MM.1S (cell line): ENCODE measurements at regions not wholly inside any gene's neighbourhood (a gene's known extent, or its start where the extent isn't known, plus 50 kb on each side); places are given as distances from the start of the nearest gene placed in this dataset.

ENCODE experiments used
- DNase-seq: peaks from one replicate; pipeline ENCODE4 v3.0.0-alpha.2; 2015
- H2AFZ ChIP-seq: fragments of 300-600 bp; sonication (generic); 2 replicates; pipeline ENCODE4 v1.6.0; 2016; ENCODE audit warnings: antibody characterized with exemption, low read length
- H3F3A ChIP-seq: fragments of 300-600 bp; sonication (generic); 2 replicates; pipeline ENCODE4 v1.6.1; 2016; ENCODE audit warnings: mild to moderate bottlenecking, antibody characterized with exemption, low read length, moderate library complexity, mixed read lengths; ENCODE audit not compliant: insufficient read depth
- H3K27ac ChIP-seq: fragments of 300-600 bp; sonication (generic); 2 replicates; pipeline ENCODE4 v1.5.1; 2016; ENCODE audit warnings: mild to moderate bottlenecking, low read length
- H3K27me3 ChIP-seq: fragments of 300-600 bp; sonication (generic); replicated peaks from 2 replicates; pipeline ENCODE4 v1.6.0; 2016; ENCODE audit warnings: low read length; ENCODE audit not compliant: insufficient read depth
- H3K36me3 ChIP-seq: fragments of 300-600 bp; sonication (generic); replicated peaks from 2 replicates; pipeline ENCODE4 v1.6.1; 2016; ENCODE audit warnings: mild to moderate bottlenecking, low read length, mixed read lengths; ENCODE audit not compliant: insufficient read depth
- H3K4me1 ChIP-seq: fragments of 300-600 bp; sonication (generic); 2 replicates; pipeline ENCODE4 v1.6.1; 2016; ENCODE audit warnings: low read length, mixed read lengths
- H3K4me2 ChIP-seq: fragments of 300-600 bp; sonication (generic); 2 replicates; pipeline ENCODE4 v1.6.0; 2016; ENCODE audit warnings: low read depth, low read length
- H3K4me3 ChIP-seq: fragments of 300-600 bp; sonication (generic); 2 replicates; pipeline ENCODE4 v1.5.1; 2016; ENCODE audit warnings: low read length, mixed read lengths
- H3K79me2 ChIP-seq: fragments of 300-600 bp; sonication (generic); 2 replicates; pipeline ENCODE4 v1.6.1; 2016; ENCODE audit warnings: mixed run types, low read length, mixed read lengths
- H3K9ac ChIP-seq: fragments of 300-600 bp; sonication (generic); 2 replicates; pipeline ENCODE4 v1.6.1; 2016; ENCODE audit warnings: low read length, mixed read lengths
- H3K9me2 ChIP-seq: fragments of 300-600 bp; sonication (generic); replicated peaks from 2 replicates; pipeline ENCODE4 v1.6.1; 2016; ENCODE audit warnings: mild to moderate bottlenecking, low read length, mixed read lengths; ENCODE audit not compliant: insufficient read depth
- H3K9me3 ChIP-seq: fragments of 300-600 bp; sonication (generic); replicated peaks from 2 replicates; pipeline ENCODE4 v1.6.1; 2016; ENCODE audit warnings: mild to moderate bottlenecking, low read length, mixed read lengths; ENCODE audit not compliant: insufficient read depth
- H4K20me1 ChIP-seq: fragments of 300-600 bp; sonication (generic); 2 replicates; pipeline ENCODE4 v1.6.1; 2016; ENCODE audit warnings: mild to moderate bottlenecking, low read length, moderate library complexity, mixed read lengths; ENCODE audit not compliant: insufficient read depth
- EZH2 ChIP-seq: fragments of 300-600 bp; sonication (generic); optimal IDR thresholded peaks from 2 replicates; pipeline ENCODE3; 2017; ENCODE audit warnings: low read depth, mild to moderate bottlenecking, antibody characterized with exemption, low read length, mixed read lengths
- EZH2phosphoT487 ChIP-seq: fragments of 300-600 bp; sonication (generic); IDR thresholded peaks from 2 replicates; pipeline ENCODE4 v1.6.1; 2018; ENCODE audit warnings: antibody characterized with exemption, low read length
- TF ChIP-seq, protein P1 (sequence below): fragments of 300-600 bp; sonication (generic); IDR thresholded peaks from 2 replicates; pipeline ENCODE4 v1.5.1; 2016; ENCODE audit warnings: antibody characterized with exemption, low read length, mixed read lengths

DNA sequence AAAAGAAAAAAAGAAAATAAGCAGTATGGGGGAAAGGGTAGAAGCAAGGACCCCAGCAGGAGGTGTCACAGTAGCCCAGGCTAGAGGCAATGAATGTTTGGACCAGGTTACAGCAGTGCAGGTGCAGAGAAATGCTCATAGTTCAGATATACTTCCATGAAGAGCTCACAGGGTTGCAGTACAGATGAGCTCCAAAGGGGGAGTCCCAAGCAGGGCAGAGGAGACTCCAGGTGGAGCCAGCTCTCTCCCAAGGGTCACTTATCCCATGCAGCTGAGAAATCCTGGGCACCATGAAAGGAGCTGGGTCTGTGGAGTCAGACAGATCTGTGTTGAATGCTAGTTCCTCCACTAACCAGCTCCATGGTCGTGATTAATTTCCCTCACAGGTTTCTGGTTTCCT lies 174.9 kb downstream of the C7orf25 start:
- Histone ChIP-seq H3K36me3 (no peaks in the 10 kb centered on the region), H4K20me1 (no peaks in the 10 kb centered on the region), H2AFZ (no peak overlapping the region), H3K9ac (no peak overlapping the region), H3K4me1 (no peaks in the 10 kb centered on the region), H3K27me3 (no peaks in the 10 kb centered on the region), H3F3A (no peaks in the 10 kb centered on the region), H3K9me3 (no peaks in the 10 kb centered on the region), H3K9me2 (no peaks in the 10 kb centered on the region), H3K4me2 (no peak overlapping the region), H3K79me2 (no peaks in the 10 kb centered on the region), H3K27ac (no peak overlapping the region), H3K4me3 (no peak overlapping the region)
- DNase-seq = no peak
- TF ChIP-seq EZH2 = no peak
- TF ChIP-seq, protein P1, sequence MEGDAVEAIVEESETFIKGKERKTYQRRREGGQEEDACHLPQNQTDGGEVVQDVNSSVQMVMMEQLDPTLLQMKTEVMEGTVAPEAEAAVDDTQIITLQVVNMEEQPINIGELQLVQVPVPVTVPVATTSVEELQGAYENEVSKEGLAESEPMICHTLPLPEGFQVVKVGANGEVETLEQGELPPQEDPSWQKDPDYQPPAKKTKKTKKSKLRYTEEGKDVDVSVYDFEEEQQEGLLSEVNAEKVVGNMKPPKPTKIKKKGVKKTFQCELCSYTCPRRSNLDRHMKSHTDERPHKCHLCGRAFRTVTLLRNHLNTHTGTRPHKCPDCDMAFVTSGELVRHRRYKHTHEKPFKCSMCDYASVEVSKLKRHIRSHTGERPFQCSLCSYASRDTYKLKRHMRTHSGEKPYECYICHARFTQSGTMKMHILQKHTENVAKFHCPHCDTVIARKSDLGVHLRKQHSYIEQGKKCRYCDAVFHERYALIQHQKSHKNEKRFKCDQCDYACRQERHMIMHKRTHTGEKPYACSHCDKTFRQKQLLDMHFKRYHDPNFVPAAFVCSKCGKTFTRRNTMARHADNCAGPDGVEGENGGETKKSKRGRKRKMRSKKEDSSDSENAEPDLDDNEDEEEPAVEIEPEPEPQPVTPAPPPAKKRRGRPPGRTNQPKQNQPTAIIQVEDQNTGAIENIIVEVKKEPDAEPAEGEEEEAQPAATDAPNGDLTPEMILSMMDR = no peak
- no peak for TF ChIP-seq EZH2phosphoT487

DNA sequence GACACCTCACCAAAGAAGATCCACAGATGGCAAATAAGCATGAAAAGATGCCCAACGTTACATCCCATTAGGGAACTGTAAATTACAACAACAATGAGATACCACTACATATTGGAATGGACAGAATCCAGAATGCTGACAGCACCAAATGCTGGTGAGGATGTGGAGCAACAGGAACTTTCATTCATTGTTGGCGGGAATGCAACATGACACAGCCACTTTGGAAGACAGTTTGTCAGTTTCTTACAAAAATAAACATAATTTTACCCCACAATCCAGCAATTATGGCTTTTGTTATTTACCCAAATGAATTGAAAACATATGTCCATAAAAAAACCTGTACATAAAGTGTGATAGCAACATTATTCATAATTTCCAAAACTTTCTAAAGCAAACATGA lies 176.8 kb downstream of the C7orf25 start:
- TF ChIP-seq EZH2phosphoT487 (no peak), EZH2 (no peak)
- TF ChIP-seq, protein P1 = no peak
- Histone ChIP-seq H3K4me2 (no peak overlapping the region), H3K9ac (no peak overlapping the region), H3K27ac (no peak overlapping the region), H3K27me3 (no peaks in the 10 kb centered on the region), H3K9me2 (no peaks in the 10 kb centered on the region), H3F3A (no peaks in the 10 kb centered on the region), H2AFZ (no peak overlapping the region), H3K4me1 (no peaks in the 10 kb centered on the region), H3K4me3 (no peak overlapping the region), H3K79me2 (no peaks in the 10 kb centered on the region), H4K20me1 (no peaks in the 10 kb centered on the region), H3K9me3 (no peaks in the 10 kb centered on the region), H3K36me3 (no peaks in the 10 kb centered on the region)
- DNase-seq = no peak

DNA sequence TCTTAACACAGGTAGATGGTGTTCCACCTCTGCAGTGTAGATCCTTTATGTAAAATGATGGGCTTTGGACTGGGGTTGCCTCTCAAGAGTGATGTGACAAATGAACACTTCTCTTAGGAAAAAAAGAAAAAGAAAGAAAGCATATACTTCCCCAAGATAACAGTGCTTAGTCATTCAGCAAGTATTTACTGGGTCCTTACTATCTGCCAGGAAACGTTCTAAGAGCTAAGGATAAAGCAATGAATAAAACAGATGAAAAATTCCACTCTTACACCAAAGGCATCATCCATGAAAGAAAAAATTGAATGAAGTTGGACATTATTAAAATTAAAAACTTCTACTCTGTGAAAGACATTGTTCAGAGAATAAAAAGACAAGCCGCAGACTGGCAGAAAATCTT lies 177.3 kb downstream of the C7orf25 start:
- H3K27me3 ChIP-seq = no peaks in the 10 kb centered on the region
- no peak overlapping the region for H2AFZ ChIP-seq
- no peak overlapping the region for H3K9ac ChIP-seq
- H3K27ac ChIP-seq = no peak overlapping the region
- H3K79me2 ChIP-seq = no peaks in the 10 kb centered on the region
- TF ChIP-seq EZH2phosphoT487 = no peak
- TF ChIP-seq, protein P1 = no peak
- TF ChIP-seq EZH2 = no peak
- no peaks in the 10 kb centered on the region for H3F3A ChIP-seq
- H3K36me3 ChIP-seq = no peaks in the 10 kb centered on the region
- no peaks in the 10 kb centered on the region for H3K4me1 ChIP-seq
- H3K9me2 ChIP-seq = no peaks in the 10 kb centered on the region
- DNase-seq = no peak
- H3K4me2 ChIP-seq = no peak overlapping the region
- no peaks in the 10 kb centered on the region for H3K9me3 ChIP-seq
- no peaks in the 10 kb centered on the region for H4K20me1 ChIP-seq
- no peak overlapping the region for H3K4me3 ChIP-seq
